ENCODE measurements at regions not wholly inside any gene's neighbourhood (a gene's known extent, or its start where the extent isn't known, plus 50 kb on each side); places are given as distances from the start of the nearest gene placed in this dataset.

DNA sequence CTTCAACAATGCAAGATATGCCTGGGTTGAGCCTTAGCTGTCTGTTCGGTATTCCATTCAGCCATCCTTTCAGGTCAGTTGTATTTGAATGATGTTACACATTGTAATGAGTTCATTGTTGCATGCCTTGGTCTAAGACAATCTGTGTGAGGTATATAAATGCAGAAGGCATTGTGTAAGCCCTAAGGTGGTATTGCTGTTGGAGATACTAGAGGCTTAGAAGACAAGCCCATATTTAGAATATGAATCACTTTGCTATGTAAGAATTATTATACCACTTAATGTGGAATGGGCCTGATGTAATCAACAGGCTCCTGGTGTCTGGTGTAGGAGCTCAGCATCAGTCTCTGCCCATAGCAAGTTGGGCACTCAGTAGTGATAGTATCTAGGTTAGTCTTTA lies 473.4 kb upstream of the GNPDA2 start:
- DNase-seq = no peak

DNA sequence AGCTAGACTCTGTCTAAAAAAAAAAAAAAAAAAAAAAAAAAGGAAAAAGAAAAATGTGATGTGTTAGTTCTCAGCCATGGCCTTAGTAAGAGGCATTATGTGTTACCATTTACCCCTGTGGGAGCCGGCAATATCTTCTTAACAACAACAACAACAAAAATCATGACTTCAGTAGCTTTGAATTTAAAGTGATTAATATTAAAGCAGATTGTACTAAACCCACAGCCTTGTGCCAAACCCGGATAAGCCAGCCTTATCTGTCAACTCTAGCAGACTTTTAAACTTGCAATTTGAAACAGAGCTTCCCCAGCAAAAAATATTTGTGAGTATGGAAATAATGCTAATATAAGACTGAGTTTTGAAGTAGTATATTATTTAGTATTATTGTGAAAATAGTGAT lies 462.1 kb upstream of the GNPDA2 start:
- DNase-seq = no peak

DNA sequence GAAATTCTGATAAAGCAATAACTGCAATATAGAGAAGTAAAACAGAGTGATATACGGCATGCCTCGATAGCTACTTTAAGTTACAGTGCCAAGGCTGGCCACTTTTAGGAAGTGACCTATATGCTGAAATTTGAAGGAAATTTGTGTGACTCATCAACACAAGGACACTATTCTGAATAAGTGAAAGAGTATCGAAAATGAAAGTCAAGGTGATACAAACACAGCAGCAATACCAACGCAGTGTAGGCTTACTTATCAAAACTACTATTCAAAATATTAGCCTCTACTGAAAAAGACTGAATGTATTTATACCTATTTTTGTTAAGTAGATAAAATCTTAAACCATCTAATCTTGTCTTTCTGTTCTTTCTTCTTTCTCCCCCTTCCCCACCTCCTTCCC lies 459.9 kb upstream of the GNPDA2 start:
- no peak for DNase-seq

DNA sequence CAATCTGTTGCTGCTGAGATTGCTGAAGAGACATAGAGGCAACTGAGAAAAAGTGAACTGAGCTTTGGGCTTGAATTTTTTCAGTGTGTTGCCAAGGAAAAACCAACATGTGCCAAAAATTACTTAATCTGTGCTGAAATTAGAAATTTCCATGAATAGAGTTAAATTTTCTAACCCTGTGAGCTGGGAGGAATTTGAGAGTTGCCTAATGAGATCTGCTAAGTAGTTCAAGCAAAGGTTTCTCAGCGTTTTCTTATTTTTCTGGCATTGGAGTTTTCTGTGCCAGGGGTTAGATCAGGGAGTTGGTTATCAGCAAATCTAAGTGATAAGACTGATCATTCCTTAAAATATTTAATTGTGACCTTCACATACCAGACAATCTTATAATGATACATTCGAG lies 457.5 kb upstream of the GNPDA2 start:
- DNase-seq = no peak

DNA sequence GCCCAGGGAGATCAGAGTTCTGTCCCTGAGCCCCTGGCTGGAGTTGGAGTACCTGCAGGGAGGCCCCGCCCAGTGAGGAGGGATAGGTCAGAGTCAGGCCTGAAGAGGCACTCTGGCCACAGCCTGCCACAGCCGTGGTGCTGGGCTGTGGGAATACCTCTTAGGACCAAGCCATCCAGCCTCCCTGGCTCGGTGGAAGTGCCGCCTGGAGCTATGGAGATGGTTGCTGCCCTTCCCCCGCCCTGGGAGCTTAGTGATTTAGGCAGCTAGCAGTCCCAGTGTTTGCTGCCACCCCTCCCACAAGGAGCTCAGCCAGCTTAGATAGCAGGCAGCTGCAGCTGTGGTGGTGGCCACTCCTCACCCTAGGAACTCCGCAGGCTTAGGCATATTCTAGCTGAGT lies 446.3 kb upstream of the GNPDA2 start:
- no peak for DNase-seq

DNA sequence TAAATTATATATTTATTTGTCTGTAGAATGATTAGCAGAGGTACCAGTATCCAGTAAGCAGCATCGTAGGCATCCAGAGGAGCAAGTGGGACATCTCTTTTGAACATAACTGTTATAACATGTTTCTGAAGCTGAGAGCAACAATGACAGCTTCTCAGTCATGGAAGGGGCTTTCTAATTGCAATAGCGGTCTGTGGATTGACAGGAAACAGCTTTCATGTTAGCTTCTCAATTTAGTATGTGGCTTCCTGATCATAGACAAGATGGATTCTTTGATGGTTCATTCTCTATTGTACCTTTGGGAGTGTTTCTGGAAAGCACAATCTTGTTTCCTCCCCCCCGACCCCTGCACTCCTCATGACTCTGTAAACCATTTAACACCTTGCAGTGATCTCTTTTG lies 434.6 kb upstream of the GNPDA2 start:
- no peak for DNase-seq

DNA sequence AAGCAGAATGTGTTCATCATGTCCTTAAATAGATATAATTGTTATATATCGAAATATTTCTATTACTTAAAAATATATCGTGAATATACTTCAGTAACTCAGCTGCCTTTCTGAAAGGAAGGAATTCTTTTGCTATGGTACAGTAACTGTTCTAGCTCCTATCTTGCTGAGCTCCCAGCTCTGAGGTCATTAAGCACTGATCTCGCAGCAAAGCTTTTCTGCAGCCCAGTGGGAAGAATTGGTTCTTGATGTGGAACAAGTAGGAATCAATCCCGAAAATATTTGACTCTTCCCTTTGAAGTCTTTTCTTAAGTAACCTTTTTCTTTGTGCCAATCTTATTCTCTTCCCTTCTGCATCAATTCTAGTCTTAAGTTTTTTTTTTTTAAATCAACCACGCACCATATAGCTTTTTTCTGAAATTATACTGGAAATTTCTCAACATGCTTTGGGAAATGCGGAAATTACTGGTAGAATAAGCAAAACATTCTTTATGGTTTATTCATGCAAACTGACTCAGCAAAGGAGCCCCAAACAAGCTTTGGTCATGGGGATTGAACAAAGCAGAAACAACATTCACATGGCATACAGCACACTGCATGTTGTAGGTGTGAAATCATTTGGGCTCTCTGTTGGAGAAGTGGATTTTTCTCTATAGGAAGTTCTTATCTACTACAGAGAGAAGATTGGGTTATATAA lies 428.9 kb upstream of the GNPDA2 start:
- DNase-seq = no peak

DNA sequence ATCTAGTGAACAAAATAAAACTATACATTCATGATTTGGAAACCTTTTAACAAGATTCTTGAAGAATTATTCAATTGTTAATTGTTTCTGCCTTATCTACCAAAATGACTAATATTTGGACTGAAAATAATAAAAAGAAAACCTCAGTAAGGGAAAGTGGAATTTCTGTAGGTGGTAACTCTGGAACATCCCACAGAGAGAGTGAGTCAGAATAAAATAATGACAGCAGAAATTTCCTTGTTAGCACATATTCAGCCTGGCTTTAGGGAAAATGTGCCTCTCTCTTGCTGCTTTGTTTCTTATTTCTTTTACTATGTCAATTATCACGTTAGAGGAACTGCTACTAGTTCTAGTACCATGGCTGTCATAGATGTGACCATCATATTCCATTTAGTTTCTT lies 421.5 kb upstream of the GNPDA2 start:
- DNase-seq = no peak

DNA sequence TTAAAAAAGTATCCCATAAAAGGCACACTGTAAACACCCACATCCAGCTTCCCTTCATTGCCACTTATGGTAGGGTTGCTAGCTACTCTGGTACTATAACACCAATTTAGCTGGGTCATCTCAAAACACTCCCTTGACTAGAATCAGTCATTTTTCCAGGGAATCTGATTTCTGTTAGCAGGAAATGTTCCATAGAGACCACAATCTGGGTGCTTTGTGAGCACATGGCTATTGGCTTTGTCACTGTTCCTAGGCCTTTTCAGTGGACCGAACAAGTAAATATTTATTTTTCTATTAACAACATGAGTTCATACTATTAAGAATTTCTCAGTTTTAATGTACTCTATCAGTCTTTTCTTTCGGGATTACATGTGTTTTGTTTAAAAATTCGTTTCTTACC lies 404.7 kb upstream of the GNPDA2 start:
- no peak for DNase-seq

DNA sequence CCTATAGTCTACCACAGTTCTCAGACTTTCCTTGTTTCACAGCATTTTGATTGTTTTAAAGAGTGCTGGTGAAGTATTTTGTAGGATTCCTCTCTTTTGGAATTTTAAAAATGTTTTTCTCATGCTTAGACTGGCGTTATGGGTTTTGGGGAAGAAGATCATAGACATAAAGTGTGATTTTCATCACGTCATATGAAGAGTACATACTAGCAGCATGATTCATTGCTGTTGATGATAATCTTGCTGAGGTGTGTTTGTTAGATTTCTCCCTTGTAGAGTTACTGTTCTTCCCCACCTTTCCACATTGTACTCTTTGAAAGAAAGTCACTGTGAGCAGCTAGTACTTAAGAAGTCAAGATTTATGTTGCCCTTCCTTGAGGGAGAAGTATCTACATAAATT lies 396.1 kb upstream of the GNPDA2 start:
- DNase-seq = no peak

DNA sequence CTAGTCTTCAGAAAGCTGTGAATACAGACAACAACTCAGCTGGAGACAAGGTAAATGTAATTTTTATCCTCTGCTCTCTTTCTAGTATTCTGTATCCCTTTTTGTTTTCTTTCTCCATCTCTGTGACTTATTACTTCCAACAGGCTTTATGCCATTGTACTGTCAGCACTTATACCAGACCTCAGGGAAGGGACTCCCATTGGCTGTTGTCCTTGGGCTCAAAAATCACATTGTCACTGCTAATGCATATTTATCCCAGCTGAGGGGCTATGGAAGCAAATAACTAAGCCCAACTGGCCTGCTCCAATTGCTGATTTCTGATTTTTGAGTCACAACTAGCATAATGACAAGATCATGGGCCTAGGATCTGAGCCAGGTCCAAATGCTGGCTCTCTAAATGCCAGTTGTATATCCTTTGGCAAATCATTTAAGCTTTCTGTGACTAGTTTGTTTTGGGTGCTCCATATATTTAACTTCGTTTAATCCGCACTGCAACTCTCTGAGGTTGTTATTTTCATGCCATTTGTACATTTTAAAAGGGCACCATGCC lies 395.1 kb upstream of the GNPDA2 start:
- DNase-seq = no peak

DNA sequence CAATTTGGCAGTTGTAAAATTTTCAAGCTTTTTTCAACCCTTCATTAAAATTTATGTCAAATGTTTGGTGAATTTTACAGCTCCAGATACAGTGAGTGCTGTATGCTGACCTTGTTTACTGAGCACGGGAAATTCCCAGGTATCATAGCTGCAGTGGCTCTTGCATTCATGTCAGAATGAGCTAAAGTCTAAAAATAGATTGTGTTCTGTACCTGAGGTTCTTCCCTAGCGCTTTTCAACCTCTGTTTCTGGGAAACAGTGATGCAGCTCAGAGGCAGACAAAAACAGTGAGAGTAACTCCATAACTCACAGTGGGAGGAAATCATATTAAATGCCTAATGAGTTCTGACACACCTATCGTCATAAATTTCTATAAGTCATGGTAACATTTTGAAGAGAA lies 393.8 kb upstream of the GNPDA2 start:
- no peak for DNase-seq

DNA sequence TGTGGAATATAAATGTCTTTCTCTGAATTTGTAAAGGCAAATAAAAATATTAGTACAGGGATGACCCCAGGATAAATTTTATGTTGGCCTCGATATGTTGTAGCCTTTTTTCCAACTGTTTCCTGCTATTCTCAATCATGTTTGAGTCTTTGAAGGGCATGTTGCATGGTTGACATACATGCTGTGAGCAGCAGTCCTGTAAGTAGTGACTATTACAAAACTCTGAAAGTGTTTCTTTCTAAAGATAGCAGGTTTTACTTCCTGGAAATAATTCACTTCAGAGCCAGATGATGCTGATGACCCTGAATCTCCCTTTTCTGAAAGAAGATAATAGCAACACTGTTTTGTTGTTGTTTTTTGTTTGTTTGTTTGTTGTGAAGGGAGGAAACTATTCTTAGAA lies 393.0 kb upstream of the GNPDA2 start:
- DNase-seq = no peak

DNA sequence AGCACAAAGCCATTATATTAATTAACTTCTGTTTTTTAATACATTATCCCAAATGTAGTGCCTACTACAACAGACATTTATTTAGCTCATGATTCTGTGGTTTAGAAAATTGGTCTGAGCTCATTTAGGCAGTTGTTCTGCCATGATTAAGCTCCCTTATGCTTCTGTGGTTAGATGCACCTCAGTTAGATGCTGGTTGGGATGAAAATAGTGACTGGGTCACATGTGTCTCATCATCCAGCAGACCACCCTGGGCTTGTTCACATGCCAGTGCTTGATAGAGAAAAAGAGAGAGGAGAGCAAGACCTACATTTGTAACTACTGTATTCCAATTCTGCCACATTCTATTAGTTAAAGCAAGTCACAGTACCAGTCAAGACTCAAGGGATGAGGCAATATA lies 376.4 kb upstream of the GNPDA2 start:
- no peak for DNase-seq

DNA sequence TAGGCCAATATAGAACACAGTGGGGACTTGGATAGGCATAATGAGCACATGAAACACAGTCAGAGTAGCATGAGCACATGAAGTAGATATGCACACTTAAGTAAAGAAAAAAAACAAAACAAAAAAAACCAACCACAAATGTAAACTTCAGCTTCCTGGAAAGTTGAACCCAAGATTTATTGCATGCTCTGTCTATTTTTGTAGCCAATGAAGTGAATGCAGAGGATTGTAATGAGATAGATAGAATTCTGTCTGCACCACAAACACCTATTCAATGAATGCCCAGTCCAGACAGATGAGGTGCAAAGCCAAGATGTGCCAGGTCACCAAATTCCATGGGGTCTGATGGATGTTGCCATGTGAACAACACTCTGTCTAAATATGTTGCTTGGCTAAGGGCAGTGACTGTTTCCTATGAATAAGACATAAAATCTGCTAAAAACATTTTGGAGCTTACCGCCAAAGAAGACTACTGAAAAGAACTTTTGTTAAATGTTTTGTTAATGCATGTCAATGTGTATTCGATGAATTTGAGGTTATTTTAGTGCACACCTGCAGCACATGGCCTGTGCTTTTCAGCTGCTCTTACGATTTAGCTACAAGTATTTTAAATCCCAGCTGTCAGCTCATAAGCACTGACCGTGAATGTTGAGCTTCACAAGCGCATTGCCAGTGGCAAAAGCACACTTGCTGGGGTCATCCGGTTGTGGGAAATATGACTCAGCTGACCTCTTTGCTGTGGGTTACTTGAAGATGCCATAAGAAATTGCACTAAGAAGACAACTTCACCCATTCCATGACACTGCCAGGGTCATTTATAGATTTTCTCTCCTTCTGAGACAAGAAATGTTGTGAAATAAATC lies 374.8 kb upstream of the GNPDA2 start:
- DNase-seq = no peak

DNA sequence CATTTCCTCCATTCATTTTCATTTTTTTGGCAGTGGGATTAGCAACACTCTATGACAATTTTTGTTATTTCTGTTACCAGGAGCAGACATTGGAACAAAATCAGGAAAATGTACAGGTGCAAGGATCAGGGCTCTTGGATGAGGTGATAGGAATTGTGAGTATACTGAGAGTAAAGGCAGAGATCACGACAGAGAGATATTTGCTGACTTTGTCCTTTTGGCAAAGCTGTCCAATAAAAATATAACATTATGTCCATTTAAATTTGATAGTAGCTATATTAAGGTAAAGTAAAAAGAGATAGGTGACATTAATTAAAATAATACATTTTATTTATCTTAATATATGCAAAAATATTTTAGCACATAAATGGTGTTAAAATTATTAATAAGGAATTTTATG lies 373.1 kb upstream of the GNPDA2 start:
- no peak for DNase-seq

DNA sequence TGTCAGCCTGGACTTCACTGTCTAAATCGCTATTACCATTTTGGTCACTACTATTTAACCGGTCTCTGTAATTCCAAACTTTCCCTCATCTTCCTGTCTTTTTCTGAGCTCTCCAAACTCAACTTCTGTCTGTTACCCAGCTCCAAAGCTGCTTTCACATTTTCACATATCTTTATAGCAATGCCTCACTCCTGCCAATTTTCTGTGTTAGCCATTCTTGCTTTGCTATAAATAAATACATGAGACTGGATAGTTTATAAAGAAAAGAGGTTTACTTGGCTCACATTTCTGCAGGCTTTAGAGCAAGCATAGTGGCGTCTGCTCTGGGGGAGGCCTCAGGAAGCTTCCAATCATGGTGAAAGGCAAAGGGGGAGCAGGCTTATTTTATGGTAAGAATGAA lies 368.3 kb upstream of the GNPDA2 start:
- no peak for DNase-seq

DNA sequence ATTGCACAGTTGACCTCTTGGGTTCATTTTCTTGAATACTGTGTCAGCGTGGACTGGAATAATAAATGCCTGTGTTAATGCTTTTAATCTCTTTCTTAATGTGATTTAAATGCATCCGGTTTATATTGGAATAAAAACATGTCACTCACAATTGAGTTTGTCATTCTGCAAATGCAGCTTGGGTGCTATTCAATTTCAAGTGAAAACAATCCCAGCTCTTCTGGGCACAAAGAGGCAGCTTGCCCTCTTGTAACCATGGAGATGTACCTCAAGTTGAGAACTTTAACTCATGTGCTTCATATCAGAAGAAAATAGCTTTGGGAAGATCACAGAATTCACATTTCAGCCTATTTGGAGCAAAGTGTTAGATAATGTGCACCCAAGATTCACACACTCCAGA lies 355.7 kb upstream of the GNPDA2 start:
- DNase-seq = no peak

DNA sequence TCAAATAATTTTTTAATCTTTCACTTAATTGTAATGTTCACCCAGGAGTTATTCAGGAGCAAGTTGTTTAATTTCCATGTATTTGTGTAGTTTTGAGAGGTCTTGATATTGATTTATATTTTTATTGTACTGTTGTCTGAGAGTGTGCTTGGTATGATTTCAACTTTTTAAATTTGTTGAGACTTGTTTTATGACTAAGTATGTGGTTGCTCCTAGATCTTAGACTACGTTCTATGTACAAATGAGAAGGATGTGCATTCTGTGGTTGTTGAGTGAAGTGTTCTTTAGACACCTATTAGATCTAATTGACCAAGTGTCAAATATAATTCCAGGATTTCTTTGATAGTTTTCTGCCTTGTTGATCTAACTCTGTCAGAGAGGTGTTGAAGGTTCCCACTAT lies 353.3 kb upstream of the GNPDA2 start:
- no peak for DNase-seq

DNA sequence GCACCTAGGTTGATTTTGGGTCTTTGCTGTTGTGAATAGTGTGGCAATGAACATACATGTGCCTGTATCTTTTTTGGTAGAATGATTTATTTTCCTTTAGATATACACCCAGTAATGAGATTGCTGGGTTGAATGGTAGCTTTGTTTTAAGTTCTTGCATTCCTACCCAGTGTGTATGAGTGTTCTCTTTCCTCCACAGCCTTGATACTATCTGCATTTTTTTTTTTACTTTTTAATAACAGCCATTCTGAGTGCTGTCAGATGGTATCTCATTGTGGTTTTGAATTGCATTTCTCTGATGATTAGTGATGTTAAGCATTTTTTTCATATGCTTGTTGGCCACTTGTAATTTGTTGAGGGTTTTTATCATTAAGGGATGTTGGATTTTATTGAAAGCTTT lies 351.8 kb upstream of the GNPDA2 start:
- no peak for DNase-seq

DNA sequence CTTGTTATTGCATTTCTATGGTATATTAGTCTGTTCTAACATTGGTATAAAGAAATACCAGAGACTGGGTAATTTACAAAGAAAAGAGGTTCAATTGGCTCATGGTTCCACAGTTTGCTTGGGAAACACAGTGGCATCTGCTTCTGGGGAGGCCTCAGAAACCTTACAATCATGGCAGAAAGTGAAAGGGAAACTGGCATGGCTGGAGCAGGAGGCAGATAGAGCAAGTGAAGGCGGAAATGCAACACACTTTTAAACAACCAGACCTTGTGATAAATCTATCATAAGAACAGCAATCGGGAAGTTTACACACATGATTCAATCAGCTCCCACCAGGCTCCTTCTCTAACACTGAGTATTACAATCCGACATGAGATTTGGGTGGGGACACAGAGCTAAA lies 346.6 kb upstream of the GNPDA2 start:
- no peak for DNase-seq

DNA sequence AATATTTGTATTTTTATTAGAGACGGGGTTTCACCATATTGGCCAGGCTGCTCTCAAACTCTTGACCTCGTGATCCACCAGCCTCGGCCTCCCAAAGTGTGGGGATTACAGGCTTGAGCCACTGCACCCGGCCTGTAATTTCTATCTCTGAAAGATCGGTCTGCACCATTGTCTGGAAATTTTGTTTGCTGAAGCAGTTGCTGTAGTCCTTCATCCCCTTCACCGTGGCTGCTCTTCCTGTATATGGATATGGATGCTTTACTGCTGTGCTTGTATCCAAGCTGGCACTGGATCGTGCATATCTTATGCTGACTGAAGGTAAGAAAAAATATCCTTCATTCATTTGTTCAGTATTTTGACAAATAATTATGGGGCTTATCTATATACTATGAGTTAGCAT lies 338.4 kb upstream of the GNPDA2 start:
- DNase-seq = no peak

DNA sequence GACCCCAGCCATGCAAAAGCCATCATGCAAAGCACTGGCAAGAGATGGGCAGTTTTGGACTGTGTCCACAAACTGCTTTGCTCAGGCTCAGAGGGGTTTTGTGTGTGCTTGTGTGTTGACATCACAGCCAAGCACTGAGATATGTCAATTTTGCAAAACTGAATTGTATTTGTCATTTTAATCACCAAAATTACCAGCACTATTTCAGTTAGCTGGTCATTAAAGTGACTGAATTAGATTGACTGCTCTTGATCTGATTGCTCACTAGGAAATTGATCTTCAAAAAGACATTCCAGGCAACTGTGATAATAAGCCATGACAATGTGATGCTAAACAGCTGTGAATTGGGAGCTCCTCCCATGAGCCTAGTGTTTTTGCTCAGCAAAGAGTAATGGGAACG lies 337.3 kb upstream of the GNPDA2 start:
- DNase-seq = peak; percentile 86

DNA sequence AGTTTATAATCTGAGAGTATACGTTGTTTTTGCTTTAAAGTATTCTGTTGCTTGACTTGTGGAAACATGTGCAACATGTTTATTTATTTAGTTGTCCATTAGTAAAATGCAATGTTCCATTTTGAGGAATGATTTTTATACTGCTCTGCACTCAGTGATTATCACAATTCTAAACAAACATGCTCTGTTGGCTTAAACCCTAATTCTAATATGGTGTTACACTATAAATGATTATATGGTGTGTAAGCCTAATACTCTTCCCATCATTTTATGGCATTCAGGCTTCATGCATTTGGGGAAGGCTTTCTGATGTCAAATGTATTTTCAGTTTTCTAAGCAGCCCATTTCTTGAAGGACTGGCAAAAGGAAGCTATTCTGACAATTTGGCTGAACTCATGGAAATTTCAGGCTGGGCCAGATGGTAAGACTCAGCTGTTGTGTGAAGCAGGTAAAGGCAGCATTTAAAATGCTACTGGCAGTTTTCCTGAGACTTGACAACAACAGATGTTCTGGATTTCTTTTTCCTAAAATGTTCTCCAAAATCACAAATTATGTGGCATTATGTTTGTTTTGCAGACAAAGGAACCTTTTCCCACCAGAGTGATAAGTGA lies 336.7 kb upstream of the GNPDA2 start:
- peak; percentile 39 for DNase-seq
